GM21447 (cell line): ENCODE measurements at regions not wholly inside any gene's neighbourhood (a gene's known extent, or its start where the extent isn't known, plus 50 kb on each side); places are given as distances from the start of the nearest gene placed in this dataset.
"Not testable (repeated sequence)": the region's sequence is repeated elsewhere in the genome, so short reads cannot be mapped to it uniquely, and the experiment has no call there.

Source experiments
- ATAC-seq: cut with Tn5 transposase; IDR thresholded peaks from one replicate; pipeline ENCODE4 v1.9.1; 2021; ENCODE audit not compliant: unreplicated experiment

DNA sequence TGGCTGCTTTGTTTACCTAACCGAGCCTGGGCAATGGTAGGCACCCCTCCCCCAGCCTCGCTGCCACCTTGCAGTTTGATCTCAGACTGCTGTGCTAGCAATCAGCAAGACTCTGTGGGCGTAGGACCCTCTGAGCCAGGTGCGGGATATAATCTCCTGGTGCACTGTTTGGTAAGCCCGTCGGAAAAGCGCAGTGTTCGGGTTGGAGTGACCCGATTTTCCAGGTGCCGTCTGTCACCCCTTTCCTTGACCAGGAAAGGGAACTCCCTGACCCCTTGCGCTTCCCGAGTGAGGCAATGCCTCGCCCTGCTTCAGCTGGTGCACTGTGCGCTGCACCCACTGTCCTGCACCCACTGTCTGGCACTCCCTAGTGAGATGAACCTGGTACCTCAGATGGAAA, 482.2 kb upstream of the SMC2 start:
- ATAC-seq = not testable (repeated sequence)

DNA sequence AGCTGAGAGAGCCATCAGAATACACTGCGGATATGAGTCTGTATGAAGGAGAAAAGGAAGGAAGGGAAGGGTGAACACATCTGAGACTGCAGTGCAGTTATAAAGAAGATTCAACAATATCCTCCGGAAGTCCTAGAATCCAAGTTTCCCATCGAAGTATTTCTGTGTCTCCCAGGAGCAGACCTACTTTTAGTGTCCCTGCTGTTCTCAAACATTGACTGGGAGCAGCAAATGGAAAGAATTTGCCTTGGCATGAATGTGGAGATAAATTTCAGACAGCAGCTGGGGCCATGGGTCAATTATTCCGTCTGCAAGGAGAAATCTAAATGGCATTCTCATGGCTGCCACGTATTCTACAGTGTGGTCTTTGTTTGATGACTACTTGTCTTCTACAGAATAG, 478.1 kb upstream of the SMC2 start:
- no peak for ATAC-seq

DNA sequence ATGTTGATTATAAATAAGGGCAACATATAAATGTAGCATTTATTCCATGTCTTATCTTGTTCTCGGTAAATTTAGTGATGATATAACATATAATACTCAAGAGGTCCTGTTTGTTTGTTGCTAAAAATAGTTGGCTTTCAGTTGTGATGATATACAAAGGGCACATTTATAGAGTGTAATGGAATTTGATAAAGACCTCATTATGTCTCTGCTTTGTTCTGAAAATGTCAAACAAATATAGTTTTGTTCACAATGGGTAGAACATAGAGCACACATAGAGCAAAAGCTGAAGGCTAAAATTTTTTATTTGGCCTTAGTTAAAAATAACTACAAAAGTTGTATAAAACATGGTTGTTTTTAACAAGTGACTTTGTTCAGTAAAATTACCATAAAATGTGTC, 477.1 kb upstream of the SMC2 start:
- ATAC-seq = no peak

DNA sequence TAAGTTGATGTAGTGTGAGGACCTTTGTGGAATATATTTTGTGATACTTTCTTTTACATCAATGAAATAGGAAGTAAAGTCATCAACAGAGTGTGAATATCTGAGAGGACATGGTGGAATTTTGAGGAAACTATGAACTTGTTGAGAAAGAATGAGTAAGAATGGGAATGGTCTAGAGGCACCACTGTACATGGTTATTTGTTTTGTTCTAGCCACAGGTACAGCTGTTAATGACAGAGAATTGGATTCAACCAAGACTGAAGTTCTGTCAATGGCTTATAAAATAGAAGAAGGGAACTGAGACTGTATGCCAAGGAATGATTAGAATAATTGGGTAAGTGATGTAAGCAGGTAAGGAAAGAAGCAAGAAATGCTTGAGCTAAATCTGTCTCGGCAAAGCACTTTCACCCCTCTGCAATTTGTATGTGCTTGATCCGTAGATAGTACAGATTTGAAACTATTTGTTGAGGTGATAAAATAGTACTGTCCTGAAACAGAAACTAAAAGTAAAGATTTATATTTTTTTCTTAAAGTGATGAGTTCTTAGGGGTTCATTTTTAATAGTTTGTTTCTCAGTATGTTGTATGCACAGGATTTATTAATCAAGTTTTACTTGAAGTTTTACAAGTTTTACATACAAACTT, 468.8 kb upstream of the SMC2 start:
- no peak for ATAC-seq

DNA sequence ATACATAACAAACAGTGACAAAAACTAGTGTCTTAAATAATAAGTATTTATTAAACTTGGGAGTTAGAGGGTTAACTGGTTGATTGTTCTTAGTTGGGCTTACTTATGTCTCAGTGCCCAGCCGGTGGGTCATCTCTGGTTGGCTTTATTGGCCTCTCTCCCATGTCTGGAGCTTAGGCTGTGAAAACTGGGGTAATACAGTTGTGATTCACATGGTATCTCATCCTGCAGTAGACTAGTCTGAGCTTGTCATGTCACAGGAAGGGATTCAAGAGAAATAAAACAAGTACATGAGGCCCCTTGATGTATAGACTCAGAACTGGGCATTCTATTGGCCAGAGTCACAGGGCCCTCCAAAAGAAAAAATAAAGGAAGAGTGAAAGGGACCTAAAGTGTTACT, 466.4 kb upstream of the SMC2 start:
- ATAC-seq = no peak

DNA sequence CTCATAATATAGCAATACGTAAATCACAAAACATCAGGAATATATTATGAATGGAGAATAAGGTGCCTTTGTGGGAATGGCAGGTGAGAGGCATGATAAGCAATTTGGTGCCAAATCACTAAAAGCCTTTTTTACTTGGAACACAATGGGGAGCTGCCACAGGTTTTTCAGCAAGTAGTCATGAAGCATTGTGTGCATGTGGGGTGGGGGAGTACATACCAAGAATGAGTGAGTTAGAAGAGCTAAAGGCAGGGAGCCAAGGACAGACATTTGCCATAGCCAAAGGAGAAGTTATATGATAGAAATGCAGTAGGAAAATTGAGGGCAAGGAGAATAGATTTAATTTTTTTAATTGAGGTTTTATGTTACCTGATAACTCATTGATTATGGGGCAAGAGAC, 445.0 kb upstream of the SMC2 start:
- no peak for ATAC-seq

DNA sequence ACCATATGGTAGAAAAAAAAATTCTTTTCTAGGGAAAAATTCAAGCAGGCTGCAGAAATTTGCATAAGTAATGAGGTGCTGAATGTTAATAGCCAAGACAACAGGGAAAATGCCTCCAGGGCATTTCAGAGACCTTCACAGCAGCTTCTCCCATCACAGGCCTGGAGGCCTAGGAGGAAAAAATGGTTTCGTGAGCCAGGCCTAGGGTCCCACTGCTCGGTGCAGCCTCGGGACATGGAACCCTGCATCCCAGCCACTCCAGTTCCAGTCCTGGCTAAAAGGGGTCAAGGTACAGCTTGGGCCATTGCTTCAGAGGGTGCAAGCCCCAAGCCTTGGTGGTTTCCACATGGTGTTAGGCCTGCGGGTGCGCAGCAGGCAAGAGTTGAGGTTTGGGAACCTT, 436.0 kb upstream of the SMC2 start:
- ATAC-seq = no peak

DNA sequence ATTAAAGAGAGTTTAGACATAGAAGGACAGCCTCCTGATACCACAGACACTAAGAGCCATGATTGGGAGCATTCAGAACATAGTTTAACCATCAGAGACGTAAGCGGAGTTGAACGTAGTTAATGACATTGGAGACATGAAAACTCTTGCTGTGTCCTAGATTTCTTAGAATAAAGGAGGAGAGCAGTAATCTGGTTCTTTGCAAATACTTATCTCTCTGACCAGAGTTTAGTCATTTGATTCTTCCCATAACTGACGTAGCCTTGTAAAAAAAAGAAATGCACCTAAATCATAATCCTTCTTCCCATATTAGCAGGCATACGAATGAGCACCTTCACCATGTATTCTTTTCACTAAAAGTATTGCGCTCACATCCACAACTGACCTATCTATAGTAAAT, 433.3 kb upstream of the SMC2 start:
- no peak for ATAC-seq

DNA sequence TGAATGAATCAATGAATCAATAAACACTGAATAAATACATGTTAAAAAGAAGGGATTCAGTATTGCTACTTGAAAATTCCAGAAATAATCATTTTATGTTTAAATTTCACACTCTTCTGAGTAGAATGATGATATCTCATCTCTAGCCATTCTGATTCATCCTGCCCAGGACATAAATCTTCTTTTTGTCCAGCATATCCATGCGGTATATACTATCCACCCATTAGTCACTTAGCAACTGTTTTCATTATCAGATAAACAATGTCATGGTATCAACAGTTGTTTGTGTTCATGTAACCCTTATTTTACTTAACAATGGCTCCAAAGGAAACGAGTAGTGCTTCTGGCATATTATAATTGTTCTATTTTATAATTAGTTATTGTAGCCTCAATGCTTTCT, 432.4 kb upstream of the SMC2 start:
- ATAC-seq = no peak

DNA sequence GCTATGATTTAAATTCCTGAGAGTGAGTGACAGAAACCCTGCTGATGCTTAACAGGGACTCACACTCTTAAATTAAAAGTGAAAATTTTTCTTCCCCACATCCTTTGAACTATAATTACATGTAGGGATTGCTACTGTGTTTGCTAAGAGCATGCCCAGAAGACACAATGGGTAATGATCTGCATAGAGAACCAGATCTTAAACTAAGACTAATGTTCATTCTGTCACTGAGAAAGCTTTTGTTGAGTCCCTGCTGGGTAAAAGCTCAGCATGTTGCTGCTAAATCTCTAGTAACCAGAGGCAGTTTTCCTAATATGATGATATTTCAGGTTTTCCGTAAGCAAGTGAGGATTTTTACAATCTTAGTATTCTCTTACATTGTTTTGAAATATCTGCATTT, 424.8 kb upstream of the SMC2 start:
- no peak for ATAC-seq

DNA sequence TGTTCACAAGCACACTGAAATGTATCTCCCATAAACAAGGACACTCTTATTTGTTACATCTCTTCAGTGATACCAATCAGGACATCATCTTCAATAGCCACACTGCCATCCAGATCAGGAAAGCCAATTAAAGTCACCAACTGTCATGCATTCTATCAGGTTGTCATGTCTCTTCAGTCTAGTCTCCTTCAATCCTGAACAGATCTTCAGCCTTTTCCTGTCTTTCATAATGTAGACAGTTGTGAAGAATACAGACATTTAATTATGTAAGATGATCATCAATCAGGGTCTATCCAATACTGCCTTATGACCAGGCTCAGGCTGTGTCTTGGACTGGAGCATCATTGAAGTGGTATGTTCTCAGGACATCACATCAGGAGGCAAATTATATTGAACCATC, 419.8 kb upstream of the SMC2 start:
- ATAC-seq = no peak

DNA sequence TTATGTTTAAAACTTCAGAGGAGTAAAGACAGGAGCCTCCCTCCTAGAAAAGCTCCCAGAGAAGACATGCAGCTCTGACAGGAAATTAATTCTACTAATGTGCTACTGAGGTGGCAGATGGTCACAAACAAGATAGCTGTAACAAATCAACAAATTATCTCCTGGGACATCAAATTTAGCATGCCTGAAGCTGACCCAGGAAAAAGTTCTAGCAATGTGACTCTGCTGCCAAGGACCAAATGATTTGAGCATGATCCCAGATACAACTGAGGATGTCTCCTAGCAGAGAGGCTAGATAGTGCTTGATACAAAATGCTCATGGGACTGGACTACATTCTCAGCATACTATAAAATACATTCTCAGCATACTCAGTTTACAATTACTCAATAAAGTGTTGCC, 413.5 kb upstream of the SMC2 start:
- ATAC-seq = no peak

DNA sequence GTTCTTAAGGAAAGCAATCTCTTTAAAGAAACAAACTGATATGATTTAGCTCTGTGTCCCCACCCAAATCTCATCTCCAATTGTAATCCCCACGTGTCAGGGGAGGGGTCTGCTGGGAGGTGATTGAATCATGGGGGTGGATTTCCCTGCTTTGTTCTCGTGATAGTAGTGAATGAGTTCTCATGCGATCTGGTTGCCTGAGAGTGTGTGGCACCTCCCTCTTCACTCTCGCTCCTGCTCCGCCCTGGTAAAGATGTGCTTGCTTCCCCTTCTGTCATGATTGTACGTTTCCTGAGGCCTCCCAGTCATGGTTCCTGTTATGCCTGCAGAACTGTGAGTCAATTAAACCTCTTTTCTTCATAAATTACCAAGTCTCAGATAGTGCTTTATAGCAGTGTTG, 412.7 kb upstream of the SMC2 start:
- no peak for ATAC-seq

DNA sequence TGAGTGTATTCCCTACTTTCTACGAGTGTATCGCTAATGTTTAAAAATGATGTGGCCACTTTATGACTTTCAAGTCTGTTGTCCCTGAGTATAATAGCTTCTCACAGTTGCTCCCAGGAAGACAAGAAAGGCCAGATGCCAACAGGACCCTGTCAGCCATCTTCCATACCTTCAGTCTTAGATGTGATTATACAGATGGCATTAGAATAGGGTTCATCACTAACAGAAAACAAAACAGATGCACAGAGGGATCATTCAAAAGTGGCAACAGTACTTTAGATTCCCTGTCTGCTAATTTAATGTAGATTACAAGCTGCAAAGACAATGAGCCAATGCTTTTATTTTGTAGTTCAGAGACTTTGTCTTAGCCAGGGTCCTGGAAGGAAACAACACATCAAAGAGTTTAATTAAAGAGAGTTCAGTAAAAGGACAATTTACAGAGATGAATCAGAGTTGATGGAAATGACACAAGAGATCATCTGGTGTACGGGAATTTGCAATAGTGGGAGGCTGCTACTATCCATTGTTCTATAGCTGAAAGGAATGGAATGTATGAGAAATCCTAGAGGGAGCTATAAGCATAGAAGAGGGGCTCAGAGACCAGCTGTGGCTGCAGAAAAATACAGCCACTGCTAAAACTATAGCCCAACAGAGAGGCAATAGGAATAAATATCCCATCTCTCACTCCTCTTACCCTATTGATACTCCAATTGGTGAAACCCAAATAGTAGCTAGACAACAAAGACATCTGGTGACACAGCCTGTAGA, 393.7 kb upstream of the SMC2 start:
- no peak for ATAC-seq

DNA sequence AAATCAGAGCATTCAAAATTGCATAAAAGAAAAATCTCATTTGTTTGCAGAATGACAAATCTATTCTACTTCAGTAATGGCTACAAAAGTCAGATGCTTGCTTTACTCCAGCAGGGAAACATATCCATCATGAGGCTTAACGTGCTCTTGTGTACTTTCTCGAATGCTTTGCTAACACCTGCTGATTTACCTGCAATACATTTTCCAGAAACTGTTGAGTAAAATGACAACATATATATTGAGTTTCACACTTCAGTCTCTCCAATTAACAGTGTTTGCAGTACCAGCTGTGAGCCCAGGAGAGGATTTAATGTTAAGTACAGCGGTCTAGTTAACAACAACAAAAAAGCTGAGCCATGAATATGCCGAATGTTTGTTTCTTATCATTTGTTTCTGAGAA, 391.5 kb upstream of the SMC2 start:
- no peak for ATAC-seq

DNA sequence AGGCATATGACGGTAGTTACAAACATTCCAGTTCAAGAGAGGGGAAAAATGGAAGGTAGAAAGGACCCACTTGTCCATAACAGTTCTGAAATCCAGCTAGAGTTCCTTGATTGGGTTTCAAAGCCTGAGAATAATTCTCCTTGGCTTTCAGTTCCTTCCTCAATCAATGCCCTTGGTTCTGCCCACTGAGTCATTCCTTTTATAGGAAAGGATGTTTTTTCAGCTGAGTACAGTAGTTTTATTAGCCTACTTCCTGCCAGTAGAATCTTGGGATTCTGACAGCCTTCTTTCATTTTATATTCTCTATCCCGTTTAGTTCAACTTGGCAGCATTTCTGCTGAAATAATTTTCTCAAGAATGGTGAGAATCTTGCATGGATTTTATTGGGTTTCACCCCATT, 386.9 kb upstream of the SMC2 start:
- no peak for ATAC-seq

DNA sequence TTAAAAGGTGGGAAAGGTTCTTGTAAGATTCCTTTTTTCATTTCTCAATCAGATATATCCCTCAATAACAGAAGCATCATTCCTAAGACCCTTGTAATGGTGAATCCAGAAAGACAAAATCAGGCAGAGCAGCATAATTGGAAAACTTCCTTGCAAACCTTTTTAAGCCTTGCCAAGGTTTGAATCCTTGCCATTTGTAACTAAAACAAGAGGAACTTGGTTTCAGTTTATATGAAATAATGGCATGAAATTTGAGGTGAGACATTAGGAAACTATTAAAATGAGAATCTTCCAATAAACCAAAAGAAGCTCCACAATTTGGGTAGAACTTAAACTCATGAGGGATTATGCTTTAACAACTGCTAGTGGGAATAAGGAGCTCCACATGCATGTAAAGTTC, 384.7 kb upstream of the SMC2 start:
- no peak for ATAC-seq

DNA sequence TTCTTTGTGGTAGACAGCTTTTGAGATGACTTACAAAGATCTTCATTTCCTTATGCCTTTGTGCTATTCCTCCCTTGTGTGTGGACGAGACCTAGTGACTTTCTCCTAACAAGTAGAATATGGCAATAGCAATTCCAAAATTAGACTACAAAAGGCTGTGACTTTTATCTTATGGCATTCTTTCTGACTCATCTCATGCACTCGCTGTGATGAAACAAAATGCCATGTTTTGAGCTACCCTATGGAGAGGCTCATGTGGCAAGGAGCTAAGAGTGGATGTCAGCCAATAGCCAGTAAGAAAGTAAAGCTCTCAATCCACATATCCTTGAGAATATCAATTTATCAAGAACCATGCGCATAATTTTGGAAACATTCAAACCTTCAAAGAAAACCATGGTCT, 380.5 kb upstream of the SMC2 start:
- ATAC-seq = no peak

DNA sequence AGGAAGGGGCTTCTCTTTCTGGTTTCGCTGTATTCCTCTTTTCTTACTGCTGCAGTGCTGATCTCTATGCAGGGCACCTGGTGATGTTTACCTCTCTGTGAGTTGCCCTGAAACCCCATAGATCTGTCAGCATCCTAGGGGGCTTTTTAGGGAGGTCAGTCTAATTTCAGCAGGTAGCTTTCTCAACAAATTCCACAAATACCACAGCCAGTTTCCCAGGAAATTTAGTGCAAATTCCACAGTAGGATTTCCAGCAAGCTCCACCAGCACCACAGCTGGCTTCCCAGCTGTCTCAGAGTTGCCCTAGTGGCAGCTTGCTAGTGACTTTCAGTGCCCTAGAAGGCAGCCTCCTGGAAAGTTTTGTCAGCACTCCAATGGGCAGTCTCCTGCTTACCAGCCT, 379.1 kb upstream of the SMC2 start:
- ATAC-seq = no peak

DNA sequence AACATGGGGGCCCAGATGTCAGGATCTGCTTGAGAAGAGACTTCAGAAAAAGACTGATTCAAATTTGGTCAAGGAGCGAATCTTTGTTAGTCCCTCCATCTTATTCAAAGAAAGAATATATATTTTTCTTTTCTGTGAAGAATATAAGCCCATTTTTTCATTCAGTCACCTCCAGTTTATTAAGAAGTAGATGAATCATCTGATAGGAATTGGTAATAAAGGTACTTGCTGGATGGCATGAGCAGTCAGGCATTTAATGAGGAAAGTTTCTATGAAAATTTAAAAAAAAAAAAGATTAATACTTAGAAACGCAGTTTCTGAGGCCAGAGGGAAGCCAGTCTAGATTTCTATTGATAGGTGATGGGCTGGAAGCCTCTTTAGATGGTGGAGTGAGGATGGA, 373.1 kb upstream of the SMC2 start:
- no peak for ATAC-seq

DNA sequence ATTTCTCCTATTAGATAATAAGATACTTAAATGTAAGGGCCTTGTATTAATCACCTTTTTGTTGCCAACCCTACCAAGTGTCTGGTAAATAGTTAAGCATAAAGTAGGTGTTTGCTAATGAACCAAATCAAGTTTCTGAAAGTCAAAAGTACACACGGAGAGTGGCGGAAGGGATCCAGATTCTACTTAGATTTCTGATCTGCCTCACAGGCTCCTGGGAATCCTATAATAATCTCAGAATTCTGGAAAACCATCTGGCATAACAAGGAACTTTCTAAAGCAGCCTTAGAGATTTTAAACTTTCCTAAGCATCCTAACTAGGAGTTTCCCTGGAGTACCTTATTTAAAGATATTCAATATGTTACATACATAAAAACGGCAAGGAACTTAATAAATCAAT, 363.2 kb upstream of the SMC2 start:
- no peak for ATAC-seq

DNA sequence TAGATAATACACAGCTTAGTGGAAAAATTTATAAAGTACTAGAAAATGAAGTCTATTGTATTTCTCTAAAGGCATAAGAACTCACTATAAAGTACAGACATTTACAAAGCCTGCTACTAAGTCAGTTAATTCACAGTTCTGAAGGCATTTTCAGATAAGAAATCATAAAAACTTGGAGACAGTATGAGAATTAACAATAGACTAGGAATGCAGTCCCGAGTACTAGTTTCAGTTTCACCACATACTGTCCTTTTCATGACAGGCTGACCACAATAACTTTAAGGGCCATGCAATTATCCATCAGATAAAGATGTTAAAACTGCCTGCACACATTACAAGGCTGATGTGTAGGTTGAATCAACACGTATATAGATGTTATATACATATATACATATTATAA, 362.6 kb upstream of the SMC2 start:
- no peak for ATAC-seq

DNA sequence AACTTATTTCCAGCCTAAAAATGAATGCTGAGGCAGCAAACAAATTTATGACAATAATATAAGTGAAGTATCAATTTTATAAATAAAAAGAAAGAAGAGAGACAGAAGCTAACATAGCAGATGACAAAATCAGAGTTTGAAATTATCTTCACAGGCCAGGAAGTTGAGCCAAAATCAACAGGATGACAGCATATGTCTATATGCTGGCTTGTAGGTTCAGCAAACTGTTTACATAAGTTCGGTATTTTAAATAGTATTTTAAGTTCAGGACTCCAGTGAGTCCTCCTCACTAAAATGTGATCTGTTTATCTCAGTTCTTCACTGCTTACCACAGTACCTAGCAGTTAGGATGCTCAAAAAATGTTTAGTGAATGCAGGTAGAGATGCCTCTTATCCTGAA, 359.6 kb upstream of the SMC2 start:
- ATAC-seq = no peak
